ENCODE measurements at regions not wholly inside any gene's neighbourhood (a gene's known extent, or its start where the extent isn't known, plus 50 kb on each side); places are given as distances from the start of the nearest gene placed in this dataset.

DNA sequence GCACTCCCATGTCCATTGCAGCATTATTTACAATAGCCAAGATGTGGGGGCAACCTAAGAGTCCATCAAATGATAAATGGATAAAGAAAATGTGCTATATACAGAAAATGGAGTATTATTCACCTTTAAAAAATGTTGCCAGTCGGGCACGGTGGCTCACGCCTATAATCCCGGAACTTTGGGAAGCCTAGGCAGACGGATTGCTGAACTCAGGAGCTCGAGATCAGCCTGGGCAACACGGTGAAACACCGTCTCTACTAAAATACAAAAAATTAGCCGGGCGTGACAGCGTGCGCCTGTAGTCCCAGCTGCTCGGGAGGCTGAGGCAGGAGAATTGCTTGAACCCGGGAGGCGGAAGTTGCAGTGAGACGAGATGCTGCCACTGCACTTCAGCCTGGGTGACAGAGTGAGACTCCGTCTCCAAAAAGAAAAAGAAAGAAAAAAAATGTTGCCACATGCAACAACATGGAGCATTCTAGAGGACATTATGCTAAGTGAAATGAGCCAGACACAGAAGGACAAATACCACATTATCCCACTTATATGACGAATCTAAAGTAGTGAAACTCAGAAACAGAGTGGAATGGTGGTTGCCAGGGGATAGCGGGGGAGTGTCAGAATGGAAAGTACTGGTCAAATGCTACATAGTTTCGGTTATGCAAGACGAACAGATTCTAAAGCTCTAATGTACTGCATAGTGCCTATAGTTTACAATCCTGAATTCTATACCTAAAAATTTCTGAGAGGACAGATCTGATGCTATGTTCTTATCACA lies 1385.6 kb upstream of the TMEFF2 start:
- no peak overlapping the region for H3K4me3 ChIP-seq (ENCODE audit: low read length)
- H3K36me3 ChIP-seq (replicated peaks; ENCODE audit: insufficient read depth, low read length) = no peaks in the 10 kb centered on the region
- no peaks in the 10 kb centered on the region for H4K20me1 ChIP-seq (ENCODE audit: insufficient read depth, low read length)
- H3K9ac ChIP-seq (ENCODE audit: low read length) = no peak overlapping the region
- TF ChIP-seq EZH2 (optimal IDR thresholded peaks at IDR 0.05; ENCODE audit: low read depth, low read length) = no peak
- no peak for TF ChIP-seq EZH2phosphoT487 (IDR thresholded peaks at IDR 0.05; ENCODE audit: low read length)
- TF ChIP-seq, protein P1, sequence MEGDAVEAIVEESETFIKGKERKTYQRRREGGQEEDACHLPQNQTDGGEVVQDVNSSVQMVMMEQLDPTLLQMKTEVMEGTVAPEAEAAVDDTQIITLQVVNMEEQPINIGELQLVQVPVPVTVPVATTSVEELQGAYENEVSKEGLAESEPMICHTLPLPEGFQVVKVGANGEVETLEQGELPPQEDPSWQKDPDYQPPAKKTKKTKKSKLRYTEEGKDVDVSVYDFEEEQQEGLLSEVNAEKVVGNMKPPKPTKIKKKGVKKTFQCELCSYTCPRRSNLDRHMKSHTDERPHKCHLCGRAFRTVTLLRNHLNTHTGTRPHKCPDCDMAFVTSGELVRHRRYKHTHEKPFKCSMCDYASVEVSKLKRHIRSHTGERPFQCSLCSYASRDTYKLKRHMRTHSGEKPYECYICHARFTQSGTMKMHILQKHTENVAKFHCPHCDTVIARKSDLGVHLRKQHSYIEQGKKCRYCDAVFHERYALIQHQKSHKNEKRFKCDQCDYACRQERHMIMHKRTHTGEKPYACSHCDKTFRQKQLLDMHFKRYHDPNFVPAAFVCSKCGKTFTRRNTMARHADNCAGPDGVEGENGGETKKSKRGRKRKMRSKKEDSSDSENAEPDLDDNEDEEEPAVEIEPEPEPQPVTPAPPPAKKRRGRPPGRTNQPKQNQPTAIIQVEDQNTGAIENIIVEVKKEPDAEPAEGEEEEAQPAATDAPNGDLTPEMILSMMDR (IDR thresholded peaks at IDR 0.05; ENCODE audit: low read length) = no peak
- H3K9me3 ChIP-seq (replicated peaks; ENCODE audit: insufficient read depth, low read length) = no peaks in the 10 kb centered on the region
- H3K79me2 ChIP-seq (ENCODE audit: low read length) = no peaks in the 10 kb centered on the region
- H3F3A ChIP-seq (ENCODE audit: insufficient read depth, low read length) = no peaks in the 10 kb centered on the region
- H2AFZ ChIP-seq (ENCODE audit: low read length) = no peak overlapping the region
- no peaks in the 10 kb centered on the region for H3K4me1 ChIP-seq (ENCODE audit: low read length)
- no peak overlapping the region for H3K4me2 ChIP-seq (ENCODE audit: low read depth, low read length)
- H3K27me3 ChIP-seq (replicated peaks; ENCODE audit: insufficient read depth, low read length) = no peaks in the 10 kb centered on the region
- no peak for DNase-seq
- no peak overlapping the region for H3K27ac ChIP-seq (ENCODE audit: low read length)
- no peaks in the 10 kb centered on the region for H3K9me2 ChIP-seq (replicated peaks; ENCODE audit: insufficient read depth, low read length)

DNA sequence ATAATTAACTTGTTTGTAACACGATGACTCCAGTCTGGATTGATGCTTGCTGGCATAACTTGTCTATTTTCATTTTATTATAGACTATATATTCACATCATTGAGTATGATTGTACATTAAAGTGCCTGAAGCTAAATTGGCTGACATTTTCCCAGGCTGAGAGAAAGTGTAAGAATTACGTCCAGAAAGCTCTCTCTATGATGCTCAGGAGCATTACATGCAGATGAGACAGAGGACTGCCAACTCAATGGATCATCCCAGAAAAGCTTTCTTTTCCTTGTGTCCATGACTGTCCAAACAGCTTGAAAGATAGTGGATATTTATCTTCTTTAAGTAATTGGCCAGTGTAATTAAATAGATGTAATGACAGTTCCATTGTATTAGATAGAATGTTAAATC lies 1372.2 kb upstream of the TMEFF2 start:
- Histone ChIP-seq H3K4me3 (ENCODE audit: low read length) (no peak overlapping the region), H3K9me2 (replicated peaks; ENCODE audit: insufficient read depth, low read length) (no peaks in the 10 kb centered on the region), H3K27ac (ENCODE audit: low read length) (no peak overlapping the region), H4K20me1 (ENCODE audit: insufficient read depth, low read length) (no peaks in the 10 kb centered on the region), H2AFZ (ENCODE audit: low read length) (no peak overlapping the region), H3K9me3 (replicated peaks; ENCODE audit: insufficient read depth, low read length) (no peaks in the 10 kb centered on the region), H3K27me3 (replicated peaks; ENCODE audit: insufficient read depth, low read length) (no peaks in the 10 kb centered on the region), H3F3A (ENCODE audit: insufficient read depth, low read length) (no peaks in the 10 kb centered on the region), H3K4me1 (ENCODE audit: low read length) (no peaks in the 10 kb centered on the region), H3K79me2 (ENCODE audit: low read length) (no peaks in the 10 kb centered on the region), H3K36me3 (replicated peaks; ENCODE audit: insufficient read depth, low read length) (no peaks in the 10 kb centered on the region), H3K4me2 (ENCODE audit: low read depth, low read length) (no peak overlapping the region), H3K9ac (ENCODE audit: low read length) (no peak overlapping the region)
- DNase-seq = no peak
- TF ChIP-seq EZH2 (optimal IDR thresholded peaks at IDR 0.05; ENCODE audit: low read depth, low read length) = no peak
- TF ChIP-seq, protein P1 (IDR thresholded peaks at IDR 0.05; ENCODE audit: low read length) = no peak
- TF ChIP-seq EZH2phosphoT487 (IDR thresholded peaks at IDR 0.05; ENCODE audit: low read length) = no peak

DNA sequence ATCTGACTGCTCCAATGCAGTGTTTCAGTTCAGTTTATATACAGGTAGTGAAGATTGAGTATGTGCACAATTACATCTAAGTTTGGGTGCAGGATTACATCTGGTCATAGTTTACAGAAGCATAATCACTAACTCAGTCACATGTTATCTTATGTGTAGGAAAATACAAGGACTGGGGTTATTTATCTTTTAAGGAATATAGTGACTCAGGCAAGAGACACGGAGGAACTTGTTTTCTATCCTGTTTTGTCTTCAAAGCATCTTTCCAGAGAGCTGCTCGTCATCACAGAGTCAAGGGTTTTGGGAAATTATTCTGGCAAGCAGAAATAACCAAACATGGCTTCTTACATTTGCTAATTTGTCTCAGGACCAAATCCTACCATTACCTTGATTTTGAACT lies 1371.5 kb upstream of the TMEFF2 start:
- Histone ChIP-seq H4K20me1 (ENCODE audit: insufficient read depth, low read length) (no peaks in the 10 kb centered on the region), H3K9me3 (replicated peaks; ENCODE audit: insufficient read depth, low read length) (no peaks in the 10 kb centered on the region), H2AFZ (ENCODE audit: low read length) (no peak overlapping the region), H3K9ac (ENCODE audit: low read length) (no peak overlapping the region), H3K36me3 (replicated peaks; ENCODE audit: insufficient read depth, low read length) (no peaks in the 10 kb centered on the region), H3K27me3 (replicated peaks; ENCODE audit: insufficient read depth, low read length) (no peaks in the 10 kb centered on the region), H3K9me2 (replicated peaks; ENCODE audit: insufficient read depth, low read length) (no peaks in the 10 kb centered on the region), H3K4me3 (ENCODE audit: low read length) (no peak overlapping the region), H3K4me2 (ENCODE audit: low read depth, low read length) (no peak overlapping the region), H3F3A (ENCODE audit: insufficient read depth, low read length) (no peaks in the 10 kb centered on the region), H3K79me2 (ENCODE audit: low read length) (no peaks in the 10 kb centered on the region), H3K27ac (ENCODE audit: low read length) (no peak overlapping the region), H3K4me1 (ENCODE audit: low read length) (no peaks in the 10 kb centered on the region)
- DNase-seq = no peak
- TF ChIP-seq EZH2phosphoT487 (IDR thresholded peaks at IDR 0.05; ENCODE audit: low read length) = no peak
- no peak for TF ChIP-seq EZH2 (optimal IDR thresholded peaks at IDR 0.05; ENCODE audit: low read depth, low read length)

DNA sequence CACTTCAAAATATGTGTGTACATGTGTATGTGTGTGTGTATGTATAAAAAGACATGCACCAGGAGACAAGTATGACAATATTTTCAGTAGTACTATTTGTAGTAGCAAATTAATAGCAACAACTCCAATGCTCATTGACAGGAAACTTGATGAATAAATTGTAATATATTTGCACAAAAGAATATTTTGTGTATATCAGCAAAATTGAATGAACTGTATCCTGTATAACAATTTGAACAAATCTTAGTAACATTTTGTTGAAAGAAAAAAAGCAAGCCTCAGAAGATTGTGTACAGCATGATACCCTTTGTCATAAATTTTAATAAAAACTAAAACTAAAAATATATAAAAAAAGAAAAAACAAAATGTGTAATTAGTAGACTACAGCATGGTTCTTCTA lies 1367.3 kb upstream of the TMEFF2 start:
- no peak for DNase-seq
- no peaks in the 10 kb centered on the region for H3K79me2 ChIP-seq (ENCODE audit: low read length)
- H3F3A ChIP-seq (ENCODE audit: insufficient read depth, low read length) = no peaks in the 10 kb centered on the region
- no peaks in the 10 kb centered on the region for H4K20me1 ChIP-seq (ENCODE audit: insufficient read depth, low read length)
- no peak overlapping the region for H3K27ac ChIP-seq (ENCODE audit: low read length)
- H3K9ac ChIP-seq (ENCODE audit: low read length) = no peak overlapping the region
- H3K4me1 ChIP-seq (ENCODE audit: low read length) = no peaks in the 10 kb centered on the region
- H3K4me3 ChIP-seq (ENCODE audit: low read length) = no peak overlapping the region
- H3K9me3 ChIP-seq (replicated peaks; ENCODE audit: insufficient read depth, low read length) = no peaks in the 10 kb centered on the region
- H3K4me2 ChIP-seq (ENCODE audit: low read depth, low read length) = no peak overlapping the region
- no peaks in the 10 kb centered on the region for H3K27me3 ChIP-seq (replicated peaks; ENCODE audit: insufficient read depth, low read length)
- H2AFZ ChIP-seq (ENCODE audit: low read length) = no peak overlapping the region
- H3K9me2 ChIP-seq (replicated peaks; ENCODE audit: insufficient read depth, low read length) = no peaks in the 10 kb centered on the region
- TF ChIP-seq EZH2phosphoT487 (IDR thresholded peaks at IDR 0.05; ENCODE audit: low read length) = no peak
- no peak for TF ChIP-seq EZH2 (optimal IDR thresholded peaks at IDR 0.05; ENCODE audit: low read depth, low read length)
- H3K36me3 ChIP-seq (replicated peaks; ENCODE audit: insufficient read depth, low read length) = no peaks in the 10 kb centered on the region
